ENCODE measurements at regions not wholly inside any gene's neighbourhood (a gene's known extent, or its start where the extent isn't known, plus 50 kb on each side); places are given as distances from the start of the nearest gene placed in this dataset.
A peak's percentile ranks its signal among the peaks of the same experiment; 100 is the strongest.

- DNase-seq: no peak
Observed at GRCh38 chr3:150264561-150265279, 143.4 kb upstream of the TSC22D2 start.

- DNase-seq: no peak
Observed at GRCh38 chr3:150261958-150262357, 146.1 kb upstream of the TSC22D2 start.

GRCh38 chr3:150261418-150261817 is 146.7 kb upstream of the TSC22D2 start:
- no peak for DNase-seq

GRCh38 chr3:150260398-150260710 is 147.7 kb upstream of the TSC22D2 start:
- DNase-seq: no peak

GRCh38 chr3:150259526-150260397 is 148.3 kb upstream of the TSC22D2 start:
- no peak for DNase-seq

GRCh38 chr3:150256782-150257181 is 151.3 kb upstream of the TSC22D2 start:
- DNase-seq: no peak

GRCh38 chr3:150256318-150256717 is 151.8 kb upstream of the TSC22D2 start:
- no peak for DNase-seq

- DNase-seq: no peak
Observed at GRCh38 chr3:150255826-150256225, 152.3 kb upstream of the TSC22D2 start.

GRCh38 chr3:150255413-150255812 is 152.7 kb upstream of the TSC22D2 start:
- no peak for DNase-seq

GRCh38 chr3:150254309-150254708 is 153.8 kb upstream of the TSC22D2 start:
- no peak for DNase-seq

GRCh38 chr3:150253622-150254021 is 154.5 kb upstream of the TSC22D2 start:
- DNase-seq: peak; percentile 50 to 68

- no peak for DNase-seq
Observed at GRCh38 chr3:150252462-150252861, 155.6 kb upstream of the TSC22D2 start.

- DNase-seq: peak; percentile 29 to 32
Observed at GRCh38 chr3:150251187-150252062, 156.7 kb upstream of the TSC22D2 start.

- no peak for DNase-seq
Observed at GRCh38 chr3:150249779-150250470, 158.2 kb upstream of the TSC22D2 start.

GRCh38 chr3:150248888-150249681 is 159.0 kb upstream of the TSC22D2 start:
- no peak for DNase-seq

- DNase-seq: no peak
Observed at GRCh38 chr3:150248116-150248887, 159.8 kb upstream of the TSC22D2 start.

- no peak for DNase-seq
Observed at GRCh38 chr3:150247441-150247840, 160.7 kb upstream of the TSC22D2 start.

GRCh38 chr3:150243466-150243865 is 164.6 kb upstream of the TSC22D2 start:
- no peak for DNase-seq

- peak; percentile 46 to 63 for DNase-seq
Observed at GRCh38 chr3:150242220-150242936, 165.7 kb upstream of the TSC22D2 start.

GRCh38 chr3:150240891-150241290 is 167.2 kb upstream of the TSC22D2 start:
- DNase-seq: no peak

Measured in SHP77 (cell line).